ENCODE measurements at regions not wholly inside any gene's neighbourhood (a gene's known extent, or its start where the extent isn't known, plus 50 kb on each side); places are given as distances from the start of the nearest gene placed in this dataset.

DNA sequence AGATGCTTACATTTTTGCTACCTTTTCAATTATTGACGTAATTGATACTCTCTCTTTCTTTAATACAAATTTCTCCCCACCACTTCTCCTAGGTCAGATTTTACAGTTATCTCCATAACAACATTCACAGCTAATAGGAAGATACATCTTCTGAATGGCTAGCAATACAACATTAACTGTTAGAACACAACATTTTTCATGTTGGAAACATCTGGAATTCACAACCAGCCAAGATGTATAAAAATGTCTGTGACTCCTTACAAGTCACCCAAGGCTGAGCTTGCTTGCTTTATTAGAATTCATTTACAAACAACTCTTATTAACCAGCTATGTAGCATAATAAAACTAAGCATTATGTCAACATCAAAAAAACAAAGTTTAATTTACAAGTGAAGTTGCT is 81.0 kb upstream of the ROBO2 start:
- Histone ChIP-seq H3K27ac (ENCODE audit: low read depth in 1 of 2, low read length in 2 of 2) (no peak overlapping the region), H3K4me1 (ENCODE audit: control insufficient read depth in 1 of 2, insufficient read depth in 2 of 2, low read length in 2 of 2) (no peaks in the 10 kb centered on the region), H4K20me1 (ENCODE audit: insufficient read depth, low read length) (no peaks in the 10 kb centered on the region), H3K9me3 (replicated peaks in 1 of 2; ENCODE audit: control insufficient read depth in 1 of 2, insufficient read depth in 1 of 2, low read length in 2 of 2) (no peaks in the 10 kb centered on the region), H3K79me2 (ENCODE audit: insufficient read depth, low read length) (no peaks in the 10 kb centered on the region), H3K9ac (ENCODE audit: insufficient read depth, low read length, poor library complexity, severe bottlenecking) (no peak overlapping the region), H3K4me3 (replicated peaks in 1 of 3; ENCODE audit: low read depth in 2 of 3, low read length in 3 of 3) (no peak overlapping the region), H3K36me3 (replicated peaks in 1 of 2; ENCODE audit: control insufficient read depth in 1 of 2, insufficient read depth in 2 of 2, low read length in 2 of 2) (no peaks in the 10 kb centered on the region), H3K4me2 (replicated peaks; ENCODE audit: extremely low read depth, low read length, poor library complexity, severe bottlenecking) (no peak overlapping the region), H3K27me3 (ENCODE audit: control insufficient read depth in 2 of 2, insufficient read depth in 2 of 2, low read length in 2 of 2) (no peaks in the 10 kb centered on the region), H2AFZ (ENCODE audit: insufficient read depth, low read depth, low read length, poor library complexity, severe bottlenecking) (no peak overlapping the region)
- H3K9me3 Mint-ChIP-seq, result peaks cover 0 to 2% (median 0%) of the 10 kb centered on the region in 7 donors
- intact Hi-C loops (cut with micrococcal nuclease), result no loop called here
- no peaks in the 10 kb centered on the region for H3K27me3 Mint-ChIP-seq (ENCODE audit: low read depth in 3 of 3)
- no CpG with 5 or more reads among the region's 1 CpG for WGBS (ENCODE audit: insufficient coverage)
- no peak overlapping the region for H3K4me3 Mint-ChIP-seq
- H3K4me1 Mint-ChIP-seq, result no peaks in the 10 kb centered on the region
- no peak overlapping the region for H3K27ac Mint-ChIP-seq
- TF ChIP-seq, protein P1, sequence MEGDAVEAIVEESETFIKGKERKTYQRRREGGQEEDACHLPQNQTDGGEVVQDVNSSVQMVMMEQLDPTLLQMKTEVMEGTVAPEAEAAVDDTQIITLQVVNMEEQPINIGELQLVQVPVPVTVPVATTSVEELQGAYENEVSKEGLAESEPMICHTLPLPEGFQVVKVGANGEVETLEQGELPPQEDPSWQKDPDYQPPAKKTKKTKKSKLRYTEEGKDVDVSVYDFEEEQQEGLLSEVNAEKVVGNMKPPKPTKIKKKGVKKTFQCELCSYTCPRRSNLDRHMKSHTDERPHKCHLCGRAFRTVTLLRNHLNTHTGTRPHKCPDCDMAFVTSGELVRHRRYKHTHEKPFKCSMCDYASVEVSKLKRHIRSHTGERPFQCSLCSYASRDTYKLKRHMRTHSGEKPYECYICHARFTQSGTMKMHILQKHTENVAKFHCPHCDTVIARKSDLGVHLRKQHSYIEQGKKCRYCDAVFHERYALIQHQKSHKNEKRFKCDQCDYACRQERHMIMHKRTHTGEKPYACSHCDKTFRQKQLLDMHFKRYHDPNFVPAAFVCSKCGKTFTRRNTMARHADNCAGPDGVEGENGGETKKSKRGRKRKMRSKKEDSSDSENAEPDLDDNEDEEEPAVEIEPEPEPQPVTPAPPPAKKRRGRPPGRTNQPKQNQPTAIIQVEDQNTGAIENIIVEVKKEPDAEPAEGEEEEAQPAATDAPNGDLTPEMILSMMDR (IDR thresholded peaks at IDR 0.05), result no peak
- H3K36me3 Mint-ChIP-seq, result no peaks in the 10 kb centered on the region
- no peak for DNase-seq

DNA sequence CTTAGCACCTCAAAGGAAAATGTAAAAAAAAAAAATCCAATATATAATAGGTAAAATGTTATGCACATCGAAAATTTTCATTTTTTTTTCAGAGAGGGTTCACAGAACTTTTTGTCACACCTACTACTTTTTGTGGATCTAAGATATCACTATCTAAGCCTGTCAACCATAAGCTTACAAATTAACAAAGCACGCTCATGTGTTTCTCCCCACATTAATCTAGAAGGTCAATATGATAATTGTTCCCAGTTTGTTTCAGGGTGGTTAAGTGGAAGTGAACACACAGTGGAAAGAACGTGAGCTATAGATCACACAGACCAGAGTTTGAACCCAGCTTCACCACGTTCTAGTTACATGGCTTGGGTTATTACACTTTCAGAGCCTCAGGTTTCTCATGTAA is 78.6 kb upstream of the ROBO2 start:
- Mint-ChIP-seq H3K9me3 (peaks cover 0 to 4% (median 0%) of the 10 kb centered on the region in 7 donors), H3K36me3 (no peaks in the 10 kb centered on the region), H3K27me3 (ENCODE audit: low read depth in 3 of 3) (no peaks in the 10 kb centered on the region), H3K4me1 (no peaks in the 10 kb centered on the region), H3K27ac (no peak overlapping the region), H3K4me3 (no peak overlapping the region)
- no peak for DNase-seq
- intact Hi-C loops (cut with micrococcal nuclease), result no loop called here
- WGBS (ENCODE audit: insufficient coverage), result no CpG with 5 or more reads among the region's 4 CpGs
- Histone ChIP-seq H2AFZ (ENCODE audit: insufficient read depth, low read depth, low read length, poor library complexity, severe bottlenecking) (no peak overlapping the region), H3K9me3 (replicated peaks in 1 of 2; ENCODE audit: control insufficient read depth in 1 of 2, insufficient read depth in 1 of 2, low read length in 2 of 2) (no peaks in the 10 kb centered on the region), H3K27ac (ENCODE audit: low read depth in 1 of 2, low read length in 2 of 2) (no peak overlapping the region), H3K4me2 (replicated peaks; ENCODE audit: extremely low read depth, low read length, poor library complexity, severe bottlenecking) (no peak overlapping the region), H3K36me3 (replicated peaks in 1 of 2; ENCODE audit: control insufficient read depth in 1 of 2, insufficient read depth in 2 of 2, low read length in 2 of 2) (no peaks in the 10 kb centered on the region), H3K9ac (ENCODE audit: insufficient read depth, low read length, poor library complexity, severe bottlenecking) (no peak overlapping the region), H3K27me3 (ENCODE audit: control insufficient read depth in 2 of 2, insufficient read depth in 2 of 2, low read length in 2 of 2) (no peaks in the 10 kb centered on the region), H3K4me3 (replicated peaks in 1 of 3; ENCODE audit: low read depth in 2 of 3, low read length in 3 of 3) (no peak overlapping the region), H3K79me2 (ENCODE audit: insufficient read depth, low read length) (no peaks in the 10 kb centered on the region), H3K4me1 (ENCODE audit: control insufficient read depth in 1 of 2, insufficient read depth in 2 of 2, low read length in 2 of 2) (no peaks in the 10 kb centered on the region), H4K20me1 (ENCODE audit: insufficient read depth, low read length) (no peaks in the 10 kb centered on the region)
- TF ChIP-seq, protein P1 (IDR thresholded peaks at IDR 0.05), result no peak
